ENCODE measurements at regions not wholly inside any gene's neighbourhood (a gene's known extent, or its start where the extent isn't known, plus 50 kb on each side); places are given as distances from the start of the nearest gene placed in this dataset.

GRCh38 chr15:62770111-62770660 is 272.4 kb upstream of the TPM1 start:
- Histone ChIP-seq H2AFZ (ENCODE audit: low read length) (no peak overlapping the region), H3K27ac (ENCODE audit: low read length) (no peak overlapping the region), H3K4me2 (ENCODE audit: low read depth, low read length) (no peak overlapping the region), H3K79me2 (ENCODE audit: low read length) (no peaks in the 10 kb centered on the region), H3K9ac (ENCODE audit: low read length) (no peak overlapping the region), H3F3A (ENCODE audit: insufficient read depth, low read length) (no peaks in the 10 kb centered on the region), H3K9me3 (replicated peaks; ENCODE audit: insufficient read depth, low read length) (no peaks in the 10 kb centered on the region), H3K36me3 (replicated peaks; ENCODE audit: insufficient read depth, low read length) (no peaks in the 10 kb centered on the region), H3K9me2 (replicated peaks; ENCODE audit: insufficient read depth, low read length) (no peaks in the 10 kb centered on the region), H3K4me1 (ENCODE audit: low read length) (no peaks in the 10 kb centered on the region), H4K20me1 (ENCODE audit: insufficient read depth, low read length) (no peaks in the 10 kb centered on the region), H3K4me3 (ENCODE audit: low read length) (no peak overlapping the region), H3K27me3 (replicated peaks; ENCODE audit: insufficient read depth, low read length) (no peaks in the 10 kb centered on the region)
- DNase-seq: no peak
- TF ChIP-seq EZH2phosphoT487 (IDR thresholded peaks at IDR 0.05; ENCODE audit: low read length) (no peak), EZH2 (optimal IDR thresholded peaks at IDR 0.05; ENCODE audit: low read depth, low read length) (no peak), CTCF (IDR thresholded peaks at IDR 0.05; ENCODE audit: low read length) (no peak)

GRCh38 chr15:62770752-62771151 is 271.8 kb upstream of the TPM1 start:
- TF ChIP-seq EZH2phosphoT487 (IDR thresholded peaks at IDR 0.05; ENCODE audit: low read length) (no peak), EZH2 (optimal IDR thresholded peaks at IDR 0.05; ENCODE audit: low read depth, low read length) (no peak)
- Histone ChIP-seq H3K9me3 (replicated peaks; ENCODE audit: insufficient read depth, low read length) (no peaks in the 10 kb centered on the region), H3K4me1 (ENCODE audit: low read length) (no peaks in the 10 kb centered on the region), H3K4me2 (ENCODE audit: low read depth, low read length) (no peak overlapping the region), H3K27ac (ENCODE audit: low read length) (no peak overlapping the region), H3K9ac (ENCODE audit: low read length) (no peak overlapping the region), H3K36me3 (replicated peaks; ENCODE audit: insufficient read depth, low read length) (no peaks in the 10 kb centered on the region), H3F3A (ENCODE audit: insufficient read depth, low read length) (no peaks in the 10 kb centered on the region), H3K9me2 (replicated peaks; ENCODE audit: insufficient read depth, low read length) (no peaks in the 10 kb centered on the region), H3K79me2 (ENCODE audit: low read length) (no peaks in the 10 kb centered on the region), H3K27me3 (replicated peaks; ENCODE audit: insufficient read depth, low read length) (no peaks in the 10 kb centered on the region), H4K20me1 (ENCODE audit: insufficient read depth, low read length) (no peaks in the 10 kb centered on the region), H3K4me3 (ENCODE audit: low read length) (no peak overlapping the region), H2AFZ (ENCODE audit: low read length) (no peak overlapping the region)
- DNase-seq: no peak

- no peaks in the 10 kb centered on the region for H3K9me2 ChIP-seq (replicated peaks; ENCODE audit: insufficient read depth, low read length)
- DNase-seq: no peak
- H3K27ac ChIP-seq (ENCODE audit: low read length): no peak overlapping the region
- H3K79me2 ChIP-seq (ENCODE audit: low read length): no peaks in the 10 kb centered on the region
- H3K9ac ChIP-seq (ENCODE audit: low read length): no peak overlapping the region
- no peaks in the 10 kb centered on the region for H4K20me1 ChIP-seq (ENCODE audit: insufficient read depth, low read length)
- H3K4me1 ChIP-seq (ENCODE audit: low read length): no peaks in the 10 kb centered on the region
- H3K36me3 ChIP-seq (replicated peaks; ENCODE audit: insufficient read depth, low read length): no peaks in the 10 kb centered on the region
- H3K27me3 ChIP-seq (replicated peaks; ENCODE audit: insufficient read depth, low read length): no peaks in the 10 kb centered on the region
- H3K9me3 ChIP-seq (replicated peaks; ENCODE audit: insufficient read depth, low read length): no peaks in the 10 kb centered on the region
- H3F3A ChIP-seq (ENCODE audit: insufficient read depth, low read length): no peaks in the 10 kb centered on the region
- TF ChIP-seq EZH2 (optimal IDR thresholded peaks at IDR 0.05; ENCODE audit: low read depth, low read length) (no peak), CTCF (IDR thresholded peaks at IDR 0.05; ENCODE audit: low read length) (no peak), EZH2phosphoT487 (IDR thresholded peaks at IDR 0.05; ENCODE audit: low read length) (no peak)
- H3K4me3 ChIP-seq (ENCODE audit: low read length): no peak overlapping the region
- H3K4me2 ChIP-seq (ENCODE audit: low read depth, low read length): no peak overlapping the region
- H2AFZ ChIP-seq (ENCODE audit: low read length): no peak overlapping the region
Measured at GRCh38 chr15:62771234-62771633, 271.3 kb upstream of the TPM1 start.

GRCh38 chr15:62773369-62774165 is 269.0 kb upstream of the TPM1 start:
- H3F3A ChIP-seq (ENCODE audit: insufficient read depth, low read length): no peaks in the 10 kb centered on the region
- TF ChIP-seq CTCF (IDR thresholded peaks at IDR 0.05; ENCODE audit: low read length): no peak
- no peak for TF ChIP-seq EZH2 (optimal IDR thresholded peaks at IDR 0.05; ENCODE audit: low read depth, low read length)
- H3K4me2 ChIP-seq (ENCODE audit: low read depth, low read length): no peak overlapping the region
- no peak overlapping the region for H3K27ac ChIP-seq (ENCODE audit: low read length)
- H3K79me2 ChIP-seq (ENCODE audit: low read length): no peaks in the 10 kb centered on the region
- no peaks in the 10 kb centered on the region for H3K36me3 ChIP-seq (replicated peaks; ENCODE audit: insufficient read depth, low read length)
- no peak overlapping the region for H2AFZ ChIP-seq (ENCODE audit: low read length)
- DNase-seq: no peak
- no peaks in the 10 kb centered on the region for H3K9me3 ChIP-seq (replicated peaks; ENCODE audit: insufficient read depth, low read length)
- no peaks in the 10 kb centered on the region for H3K9me2 ChIP-seq (replicated peaks; ENCODE audit: insufficient read depth, low read length)
- no peak overlapping the region for H3K9ac ChIP-seq (ENCODE audit: low read length)
- no peak overlapping the region for H3K4me3 ChIP-seq (ENCODE audit: low read length)
- H3K27me3 ChIP-seq (replicated peaks; ENCODE audit: insufficient read depth, low read length): no peaks in the 10 kb centered on the region
- no peaks in the 10 kb centered on the region for H3K4me1 ChIP-seq (ENCODE audit: low read length)
- H4K20me1 ChIP-seq (ENCODE audit: insufficient read depth, low read length): no peaks in the 10 kb centered on the region

Data from MM.1S (cell line).